IMR-90 (cell line): ENCODE measurements at regions not wholly inside any gene's neighbourhood (a gene's known extent, or its start where the extent isn't known, plus 50 kb on each side); places are given as distances from the start of the nearest gene placed in this dataset.

ENCODE experiments used
- BHLHE40 ChIP-seq: fragments of 150-350 bp; IDR thresholded peaks from 2 replicates; pipeline ENCODE4 v1.6.1; 2016; ENCODE audit warnings: mild to moderate bottlenecking, low read depth, low read length
- CEBPB ChIP-seq: IDR thresholded peaks from 2 replicates; pipeline ENCODE4 v1.6.1; 2012; ENCODE audit warnings: low read depth, low read length, improper control_type of control experiment
- CHD1 ChIP-seq: IDR thresholded peaks from 2 replicates; pipeline ENCODE4 v1.6.1; 2012; ENCODE audit warnings: low read depth, low read length, improper control_type of control experiment
- CTCF ChIP-seq: conservative IDR thresholded peaks from 2 replicates; pipeline ENCODE4 v1.5.1; 2012; ENCODE audit warnings: mild to moderate bottlenecking, low read depth, low read length, improper control_type of control experiment
- MAFK ChIP-seq: IDR thresholded peaks from 2 replicates; pipeline ENCODE4 v1.6.1; 2012; ENCODE audit warnings: low read depth, low read length, improper control_type of control experiment
- MAZ ChIP-seq: IDR thresholded peaks from 2 replicates; pipeline ENCODE4 v1.6.1; 2012; ENCODE audit warnings: low read depth, mild to moderate bottlenecking, low read length, improper control_type of control experiment, moderate library complexity, borderline replicate concordance
- MXI1 ChIP-seq: IDR thresholded peaks from 2 replicates; pipeline ENCODE4 v1.6.1; 2012; ENCODE audit warnings: low read depth, mild to moderate bottlenecking, low read length, moderate library complexity, borderline replicate concordance
- NFE2L2 ChIP-seq: fragments of 150-350 bp; IDR thresholded peaks from 2 replicates; pipeline ENCODE4 v1.6.1; 2016; ENCODE audit warnings: low read depth, mild to moderate bottlenecking, low read length
- POLR2A ChIP-seq: IDR thresholded peaks from 2 replicates; pipeline ENCODE4 v1.6.1; 2012; ENCODE audit warnings: mild to moderate bottlenecking, low read depth, low read length
- RAD21 ChIP-seq: IDR thresholded peaks from 2 replicates; pipeline ENCODE4 v1.6.1; 2012; ENCODE audit warnings: low read length, improper control_type of control experiment
- RCOR1 ChIP-seq: IDR thresholded peaks from 2 replicates; pipeline ENCODE4 v1.6.1; 2012; ENCODE audit warnings: mild to moderate bottlenecking, low read length, improper control_type of control experiment; ENCODE audit not compliant: insufficient replicate concordance
- RFX5 ChIP-seq: IDR thresholded peaks from 2 replicates; pipeline ENCODE4 v1.8.0; 2012; ENCODE audit warnings: low read depth, mild to moderate bottlenecking, low read length, moderate library complexity
- SMC3 ChIP-seq: fragments of 150-350 bp; IDR thresholded peaks from 2 replicates; pipeline ENCODE4 v1.6.1; 2016; ENCODE audit warnings: low read depth, mild to moderate bottlenecking, antibody characterized with exemption, low read length, moderate library complexity
- TF ChIP-seq, protein P1 (sequence below): fragments of 150-350 bp; IDR thresholded peaks from 2 replicates; pipeline ENCODE4 v1.6.1; 2017; ENCODE audit warnings: mild to moderate bottlenecking, antibody characterized with exemption, low read length, low read depth

GRCh38 chr2:199627417-199627816 is 169.7 kb upstream of the SATB2 start:
- TF ChIP-seq CTCF, result no peak
- TF ChIP-seq MAFK, result no peak
- TF ChIP-seq MXI1, result no peak
- no peak for TF ChIP-seq POLR2A
- no peak for TF ChIP-seq RAD21
- TF ChIP-seq MAZ, result no peak
- TF ChIP-seq CHD1, result no peak
- TF ChIP-seq NFE2L2, result no peak
- TF ChIP-seq BHLHE40, result no peak
- TF ChIP-seq CEBPB, result no peak
- TF ChIP-seq SMC3, result no peak
- TF ChIP-seq, protein P1, sequence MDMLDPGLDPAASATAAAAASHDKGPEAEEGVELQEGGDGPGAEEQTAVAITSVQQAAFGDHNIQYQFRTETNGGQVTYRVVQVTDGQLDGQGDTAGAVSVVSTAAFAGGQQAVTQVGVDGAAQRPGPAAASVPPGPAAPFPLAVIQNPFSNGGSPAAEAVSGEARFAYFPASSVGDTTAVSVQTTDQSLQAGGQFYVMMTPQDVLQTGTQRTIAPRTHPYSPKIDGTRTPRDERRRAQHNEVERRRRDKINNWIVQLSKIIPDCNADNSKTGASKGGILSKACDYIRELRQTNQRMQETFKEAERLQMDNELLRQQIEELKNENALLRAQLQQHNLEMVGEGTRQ, result no peak
- TF ChIP-seq RFX5, result no peak
- TF ChIP-seq RCOR1, result no peak
